22Rv1 (cell line): ENCODE measurements at regions not wholly inside any gene's neighbourhood (a gene's known extent, or its start where the extent isn't known, plus 50 kb on each side); places are given as distances from the start of the nearest gene placed in this dataset.

ENCODE experiments used
- H3K27ac ChIP-seq: fragments of 450-650 bp; 2 replicates; pipeline ENCODE4 v1.5.1; 2017
- CTCF ChIP-seq: fragments of 450-650 bp; IDR thresholded peaks from 2 replicates; pipeline ENCODE4 v1.5.1; 2017; ENCODE audit warnings: mild to moderate bottlenecking
- ZFX ChIP-seq: fragments of 450-650 bp; IDR thresholded peaks from 2 replicates; pipeline ENCODE4 v1.6.1; 2017; ENCODE audit warnings: antibody characterized with exemption, borderline replicate concordance

GRCh38 chr10:61841338-61841875 is 60.1 kb upstream of the ARID5B start:
- H3K27ac ChIP-seq = no peak overlapping the region; the same call in 1 of the 2 replicates
- no peak for TF ChIP-seq CTCF
- no peak for TF ChIP-seq ZFX

GRCh38 chr10:61842755-61843497 is 58.6 kb upstream of the ARID5B start:
- no peak overlapping the region for H3K27ac ChIP-seq
- no peak for TF ChIP-seq ZFX
- TF ChIP-seq CTCF = no peak

GRCh38 chr10:61844116-61844822 is 57.2 kb upstream of the ARID5B start:
- TF ChIP-seq CTCF (no peak), ZFX (no peak)
- H3K27ac ChIP-seq = no peak overlapping the region

GRCh38 chr10:61845196-61845949 is 56.1 kb upstream of the ARID5B start:
- no peak overlapping the region for H3K27ac ChIP-seq
- no peak for TF ChIP-seq CTCF
- no peak for TF ChIP-seq ZFX

- TF ChIP-seq CTCF = no peak
- TF ChIP-seq ZFX = no peak
- no peak overlapping the region for H3K27ac ChIP-seq
Observed at GRCh38 chr10:61845950-61846268, 55.6 kb upstream of the ARID5B start.

- H3K27ac ChIP-seq = no peak overlapping the region
- TF ChIP-seq CTCF (no peak), ZFX (no peak)
Observed at GRCh38 chr10:61846370-61847031, 55.0 kb upstream of the ARID5B start.
